ENCODE measurements at regions not wholly inside any gene's neighbourhood (a gene's known extent, or its start where the extent isn't known, plus 50 kb on each side); places are given as distances from the start of the nearest gene placed in this dataset.

GRCh38 chr19:30116984-30117555, 175.0 kb downstream of the URI1 start:
- Mint-ChIP-seq H3K9me3 (ENCODE audit: low read depth) (no peaks in the 10 kb centered on the region), H3K27ac (no peak overlapping the region), H3K4me1 (no peaks in the 10 kb centered on the region), H3K27me3 (no peaks in the 10 kb centered on the region), H3K4me3 (no peak overlapping the region), H3K36me3 (no peaks in the 10 kb centered on the region)
- CTCF ChIA-PET: no interaction called here
- DNase-seq (no peak), ATAC-seq (no peak)

DNA sequence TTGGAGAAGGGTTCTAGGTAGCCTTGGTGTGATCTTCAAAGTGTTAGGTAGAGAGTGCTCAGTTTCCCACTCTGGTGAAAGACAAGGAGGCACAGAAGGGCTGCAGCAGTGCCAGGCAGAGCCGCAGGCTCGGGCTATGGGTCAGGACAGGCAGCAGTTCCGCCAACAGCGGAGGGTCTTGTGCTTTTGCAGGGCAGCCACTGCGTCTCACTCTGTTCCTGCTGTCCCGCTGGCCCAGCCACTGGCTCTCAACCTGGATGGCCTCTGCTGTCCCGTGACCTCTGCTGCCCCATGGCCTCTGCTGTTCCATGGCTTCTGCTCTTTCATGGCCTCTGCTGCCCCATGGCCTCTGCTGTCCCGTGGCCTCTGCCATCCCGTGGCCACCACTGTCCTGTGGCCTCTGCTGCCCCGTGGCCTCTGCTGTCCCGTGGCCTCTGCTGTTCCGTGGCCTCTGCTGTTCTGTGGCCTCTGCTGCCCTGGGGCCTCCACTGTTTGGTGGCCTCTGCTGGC, 175.7 kb downstream of the URI1 start:
- Mint-ChIP-seq H3K4me3 (no peak overlapping the region), H3K9me3 (ENCODE audit: low read depth) (no peaks in the 10 kb centered on the region), H3K4me1 (no peaks in the 10 kb centered on the region), H3K36me3 (no peaks in the 10 kb centered on the region), H3K27me3 (no peaks in the 10 kb centered on the region), H3K27ac (no peak overlapping the region)
- CTCF ChIA-PET: no interaction called here
- ATAC-seq (no peak), DNase-seq (no peak)

GRCh38 chr19:30118221-30118620, 176.2 kb downstream of the URI1 start:
- H3K9me3 Mint-ChIP-seq (ENCODE audit: low read depth): no peaks in the 10 kb centered on the region
- no peak overlapping the region for H3K4me3 Mint-ChIP-seq
- no peaks in the 10 kb centered on the region for H3K27me3 Mint-ChIP-seq
- no peaks in the 10 kb centered on the region for H3K36me3 Mint-ChIP-seq
- ATAC-seq (no peak), DNase-seq (no peak)
- CTCF ChIA-PET: no interaction called here
- H3K27ac Mint-ChIP-seq: no peak overlapping the region
- H3K4me1 Mint-ChIP-seq: no peaks in the 10 kb centered on the region

DNA sequence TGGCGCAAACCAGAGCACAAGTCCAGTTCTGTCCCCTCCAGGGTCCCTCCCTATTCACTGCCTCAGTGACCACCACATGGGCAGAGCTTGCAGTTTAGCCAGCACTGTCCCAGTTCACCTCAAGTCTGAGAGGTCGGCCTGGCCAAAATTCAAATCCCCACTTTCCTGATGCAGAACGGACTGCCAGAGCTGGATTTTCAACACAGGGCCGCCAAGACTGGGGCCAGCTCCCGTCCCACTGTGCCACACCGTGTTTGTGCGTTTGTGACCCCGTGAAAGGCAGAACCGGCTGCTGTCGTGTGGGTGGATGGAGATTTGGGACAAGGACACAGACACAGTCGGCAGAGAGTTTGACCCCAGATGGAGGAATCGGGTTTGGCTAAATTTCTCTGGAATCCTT, 176.7 kb downstream of the URI1 start:
- CTCF ChIA-PET: no interaction called here
- ATAC-seq: no peak
- no peaks in the 10 kb centered on the region for H3K36me3 Mint-ChIP-seq

DNA sequence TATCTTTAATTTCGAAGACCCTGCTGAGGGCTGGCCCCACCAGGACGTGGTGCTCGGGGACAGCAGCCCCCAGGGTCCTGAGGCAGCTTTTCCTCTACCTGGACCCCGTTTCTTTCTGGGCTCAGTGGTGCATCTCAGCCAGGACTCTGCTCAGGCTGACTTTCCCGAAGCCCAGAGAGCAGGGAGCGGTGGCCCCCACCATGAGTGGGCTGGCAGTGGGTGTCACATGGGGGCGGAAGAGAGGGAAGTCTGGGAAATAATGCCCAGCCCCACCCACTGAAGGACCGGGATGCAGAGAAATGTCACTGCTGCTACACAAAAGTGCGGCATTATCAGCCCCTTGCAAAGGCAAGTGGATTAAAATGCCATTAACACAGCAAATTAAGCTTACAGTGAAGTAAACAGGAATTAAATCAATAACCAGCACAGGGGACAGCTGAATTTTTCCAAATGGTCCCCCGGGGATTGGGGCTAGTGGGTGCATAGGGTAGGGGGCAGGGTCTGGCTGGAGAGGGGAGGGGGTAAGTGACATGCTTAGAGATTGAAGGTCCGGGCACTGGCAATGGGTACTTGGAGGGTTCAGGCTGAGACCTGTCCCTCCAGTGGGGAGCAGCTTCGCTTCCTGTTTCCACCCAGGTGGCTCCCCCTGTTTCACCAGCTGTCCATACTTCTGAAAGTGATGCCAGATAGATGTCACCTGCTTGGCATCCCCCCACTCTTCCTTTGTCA, 177.3 kb downstream of the URI1 start:
- CTCF ChIA-PET: no interaction called here
- H3K4me1 Mint-ChIP-seq: no peaks in the 10 kb centered on the region
- no peaks in the 10 kb centered on the region for H3K27me3 Mint-ChIP-seq
- no peak overlapping the region for H3K27ac Mint-ChIP-seq
- no peaks in the 10 kb centered on the region for H3K36me3 Mint-ChIP-seq
- DNase-seq (no peak), ATAC-seq (no peak)
- no peak overlapping the region for H3K4me3 Mint-ChIP-seq
- no peaks in the 10 kb centered on the region for H3K9me3 Mint-ChIP-seq (ENCODE audit: low read depth)

More for the DNA sequence above, 176.7 kb downstream of the URI1 start:
- H3K4me3 Mint-ChIP-seq: no peak overlapping the region
- no peaks in the 10 kb centered on the region for H3K4me1 Mint-ChIP-seq
- H3K27me3 Mint-ChIP-seq: no peaks in the 10 kb centered on the region
- no peak for DNase-seq
- no peaks in the 10 kb centered on the region for H3K9me3 Mint-ChIP-seq (ENCODE audit: low read depth)
- H3K27ac Mint-ChIP-seq: no peak overlapping the region

- DNase-seq (no peak), ATAC-seq (no peak)
- CTCF ChIA-PET: no interaction called here
- Mint-ChIP-seq H3K27me3 (no peaks in the 10 kb centered on the region), H3K36me3 (no peaks in the 10 kb centered on the region), H3K27ac (no peak overlapping the region), H3K4me1 (no peaks in the 10 kb centered on the region), H3K4me3 (no peak overlapping the region), H3K9me3 (ENCODE audit: low read depth) (no peaks in the 10 kb centered on the region)
These were observed 178.9 kb downstream of the URI1 start for GRCh38 chr19:30120860-30121484.

DNA sequence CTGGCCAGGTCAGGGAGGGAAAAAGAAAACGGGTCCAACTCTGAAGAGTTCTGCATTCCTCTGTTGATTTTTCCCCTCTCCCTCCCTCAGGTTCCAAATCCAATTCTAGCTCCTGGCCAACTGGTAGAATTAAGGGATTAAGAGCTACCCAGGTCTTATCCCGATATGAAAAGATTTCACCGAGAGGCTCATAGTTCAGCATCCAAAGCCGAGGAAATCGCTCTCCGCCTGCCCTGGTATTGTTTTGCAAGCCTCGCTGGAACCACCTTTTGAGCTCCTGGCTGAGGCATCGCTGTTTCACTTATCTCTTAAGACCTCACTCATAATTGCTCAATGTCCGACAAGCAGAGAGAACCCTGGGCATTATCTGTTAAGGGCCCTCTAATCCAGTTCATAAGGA, 180.4 kb downstream of the URI1 start:
- no peaks in the 10 kb centered on the region for H3K9me3 Mint-ChIP-seq (ENCODE audit: low read depth)
- ATAC-seq (no peak), DNase-seq (no peak)
- no peak overlapping the region for H3K27ac Mint-ChIP-seq
- CTCF ChIA-PET: no interaction called here
- H3K36me3 Mint-ChIP-seq: no peaks in the 10 kb centered on the region
- no peaks in the 10 kb centered on the region for H3K27me3 Mint-ChIP-seq
- H3K4me1 Mint-ChIP-seq: no peaks in the 10 kb centered on the region
- H3K4me3 Mint-ChIP-seq: no peak overlapping the region

DNA sequence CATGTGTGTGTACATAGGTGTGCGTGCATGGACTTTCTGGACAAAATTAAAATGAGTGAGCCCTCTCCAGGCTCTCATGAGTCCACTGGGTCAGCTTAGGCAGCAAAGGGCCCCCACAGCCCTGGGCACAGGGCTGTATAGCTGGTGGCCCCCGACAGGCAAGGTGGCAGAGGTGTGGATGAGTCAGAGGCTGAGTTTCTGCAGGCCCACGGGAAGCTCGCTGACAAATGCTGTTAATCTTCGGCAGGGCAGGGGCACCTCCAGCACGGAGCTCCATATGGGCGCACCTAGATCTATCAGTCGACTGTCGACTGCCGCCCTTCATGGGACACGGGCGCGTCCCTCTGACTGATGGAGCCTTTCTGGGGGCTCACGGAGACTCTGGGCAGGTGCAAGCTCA, 181.1 kb downstream of the URI1 start:
- H3K27me3 Mint-ChIP-seq: no peaks in the 10 kb centered on the region
- no peaks in the 10 kb centered on the region for H3K9me3 Mint-ChIP-seq (ENCODE audit: low read depth)
- no peak for DNase-seq
- CTCF ChIA-PET: no interaction called here
- no peaks in the 10 kb centered on the region for H3K36me3 Mint-ChIP-seq
- no peak for ATAC-seq
- no peak overlapping the region for H3K4me3 Mint-ChIP-seq
- H3K4me1 Mint-ChIP-seq: no peaks in the 10 kb centered on the region
- no peak overlapping the region for H3K27ac Mint-ChIP-seq

GRCh38 chr19:30123611-30124010, 181.6 kb downstream of the URI1 start:
- CTCF ChIA-PET: no interaction called here
- no peaks in the 10 kb centered on the region for H3K27me3 Mint-ChIP-seq
- no peaks in the 10 kb centered on the region for H3K36me3 Mint-ChIP-seq

DNA sequence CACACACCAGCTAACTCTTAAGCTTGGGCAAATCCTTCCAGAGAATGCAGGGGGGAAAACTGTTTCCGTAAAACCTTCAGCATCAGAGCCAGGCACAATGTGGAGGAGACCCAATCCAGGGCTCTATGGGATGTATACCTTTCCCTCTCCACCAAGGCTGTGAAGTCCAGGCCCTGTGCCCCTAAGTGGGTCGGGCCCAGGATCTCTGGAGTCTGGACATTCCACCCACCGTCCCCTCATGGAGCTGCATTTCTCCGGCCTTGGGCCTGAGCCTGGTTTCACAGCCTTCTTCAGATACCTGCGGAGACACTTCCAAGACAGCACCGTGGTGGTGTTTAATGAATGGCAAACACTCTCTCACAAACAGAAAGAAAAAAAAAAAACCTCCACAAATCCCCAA, 186.2 kb downstream of the URI1 start:
- CTCF ChIA-PET: no interaction called here
- H3K27ac Mint-ChIP-seq: no peak overlapping the region
- H3K36me3 Mint-ChIP-seq: no peaks in the 10 kb centered on the region
- no peaks in the 10 kb centered on the region for H3K4me1 Mint-ChIP-seq
- ATAC-seq (no peak), DNase-seq (no peak)
- H3K9me3 Mint-ChIP-seq (ENCODE audit: low read depth): no peaks in the 10 kb centered on the region
- H3K4me3 Mint-ChIP-seq: no peak overlapping the region
- no peaks in the 10 kb centered on the region for H3K27me3 Mint-ChIP-seq

More at GRCh38 chr19:30123611-30124010, 181.6 kb downstream of the URI1 start:
- ATAC-seq (no peak), DNase-seq (no peak)
- no peak overlapping the region for H3K4me3 Mint-ChIP-seq
- no peak overlapping the region for H3K27ac Mint-ChIP-seq
- H3K4me1 Mint-ChIP-seq: no peaks in the 10 kb centered on the region
- no peaks in the 10 kb centered on the region for H3K9me3 Mint-ChIP-seq (ENCODE audit: low read depth)

GRCh38 chr19:30130356-30131122, 188.5 kb downstream of the URI1 start:
- Mint-ChIP-seq H3K4me3 (no peak overlapping the region), H3K4me1 (no peaks in the 10 kb centered on the region), H3K27me3 (no peaks in the 10 kb centered on the region), H3K27ac (no peak overlapping the region), H3K9me3 (ENCODE audit: low read depth) (no peaks in the 10 kb centered on the region), H3K36me3 (no peaks in the 10 kb centered on the region)
- CTCF ChIA-PET: no interaction called here
- ATAC-seq (no peak), DNase-seq (no peak)

GRCh38 chr19:30131246-30131645, 189.2 kb downstream of the URI1 start:
- Mint-ChIP-seq H3K9me3 (ENCODE audit: low read depth) (no peaks in the 10 kb centered on the region), H3K4me3 (no peak overlapping the region), H3K27ac (no peak overlapping the region), H3K4me1 (no peaks in the 10 kb centered on the region), H3K27me3 (no peaks in the 10 kb centered on the region), H3K36me3 (no peaks in the 10 kb centered on the region)
- ATAC-seq (no peak), DNase-seq (no peak)
- CTCF ChIA-PET: no interaction called here

- no peaks in the 10 kb centered on the region for H3K36me3 Mint-ChIP-seq
- no peaks in the 10 kb centered on the region for H3K27me3 Mint-ChIP-seq
- CTCF ChIA-PET: no interaction called here
- H3K9me3 Mint-ChIP-seq (ENCODE audit: low read depth): no peaks in the 10 kb centered on the region
- no peak overlapping the region for H3K27ac Mint-ChIP-seq
- H3K4me1 Mint-ChIP-seq: no peaks in the 10 kb centered on the region
- DNase-seq (no peak), ATAC-seq (no peak)
- H3K4me3 Mint-ChIP-seq: no peak overlapping the region
These were observed 189.8 kb downstream of the URI1 start for GRCh38 chr19:30131722-30132291.
